ENCODE measurements at regions not wholly inside any gene's neighbourhood (a gene's known extent, or its start where the extent isn't known, plus 50 kb on each side); places are given as distances from the start of the nearest gene placed in this dataset.

DNA sequence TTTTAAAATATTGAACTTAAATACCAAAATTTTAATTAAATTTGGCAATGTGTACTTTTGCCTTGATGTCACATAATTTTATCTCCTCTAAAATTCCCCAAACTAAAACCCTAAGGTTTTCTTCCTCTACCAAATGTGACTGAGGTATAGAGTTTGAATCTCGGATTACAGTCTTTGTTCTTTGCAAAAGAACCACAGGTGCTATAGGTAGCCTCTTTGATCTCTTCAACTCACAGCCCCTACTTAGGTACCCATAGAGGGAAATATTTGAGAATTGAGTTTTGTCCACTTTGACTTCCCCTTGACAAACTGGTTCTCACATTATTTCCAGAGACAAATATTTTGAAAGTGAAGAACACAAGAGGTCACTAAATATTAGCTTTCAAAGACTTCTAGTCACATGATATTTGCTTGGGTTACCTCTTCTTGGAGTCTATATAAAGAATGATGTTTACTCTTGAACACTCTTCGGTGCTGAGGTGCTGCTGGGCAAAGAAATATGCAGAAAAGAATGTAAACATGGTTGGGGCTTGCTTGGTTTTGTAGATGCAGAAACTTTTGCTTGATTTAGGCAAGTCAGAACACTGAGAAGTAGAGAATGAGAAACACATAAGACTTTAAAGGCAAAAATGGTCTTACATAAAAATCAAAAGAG is 120.8 kb upstream of the MCTP2 start:
- no peak overlapping the region for H3K27ac ChIP-seq
- FAIRE-seq (no peak), DNase-seq (no peak), ATAC-seq (no peak)
- H3K4me1 ChIP-seq: no peaks in the 10 kb centered on the region
- no peaks in the 10 kb centered on the region for H3K36me3 ChIP-seq
- intact Hi-C loops (cut with DNase I): no loop called here
- WGBS, 2 donors: 38 to 47% methylated on average over 2 of the region's 2 CpGs
- H3K4me3 ChIP-seq: no peak overlapping the region
- H3K9me3 ChIP-seq: no peaks in the 10 kb centered on the region
- TF ChIP-seq, protein P1, sequence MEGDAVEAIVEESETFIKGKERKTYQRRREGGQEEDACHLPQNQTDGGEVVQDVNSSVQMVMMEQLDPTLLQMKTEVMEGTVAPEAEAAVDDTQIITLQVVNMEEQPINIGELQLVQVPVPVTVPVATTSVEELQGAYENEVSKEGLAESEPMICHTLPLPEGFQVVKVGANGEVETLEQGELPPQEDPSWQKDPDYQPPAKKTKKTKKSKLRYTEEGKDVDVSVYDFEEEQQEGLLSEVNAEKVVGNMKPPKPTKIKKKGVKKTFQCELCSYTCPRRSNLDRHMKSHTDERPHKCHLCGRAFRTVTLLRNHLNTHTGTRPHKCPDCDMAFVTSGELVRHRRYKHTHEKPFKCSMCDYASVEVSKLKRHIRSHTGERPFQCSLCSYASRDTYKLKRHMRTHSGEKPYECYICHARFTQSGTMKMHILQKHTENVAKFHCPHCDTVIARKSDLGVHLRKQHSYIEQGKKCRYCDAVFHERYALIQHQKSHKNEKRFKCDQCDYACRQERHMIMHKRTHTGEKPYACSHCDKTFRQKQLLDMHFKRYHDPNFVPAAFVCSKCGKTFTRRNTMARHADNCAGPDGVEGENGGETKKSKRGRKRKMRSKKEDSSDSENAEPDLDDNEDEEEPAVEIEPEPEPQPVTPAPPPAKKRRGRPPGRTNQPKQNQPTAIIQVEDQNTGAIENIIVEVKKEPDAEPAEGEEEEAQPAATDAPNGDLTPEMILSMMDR (IDR thresholded peaks at IDR 0.05): no peak
- peaks cover 0 to 5% (median 0%) of the 10 kb centered on the region in 4 donors for H3K27me3 ChIP-seq

DNA sequence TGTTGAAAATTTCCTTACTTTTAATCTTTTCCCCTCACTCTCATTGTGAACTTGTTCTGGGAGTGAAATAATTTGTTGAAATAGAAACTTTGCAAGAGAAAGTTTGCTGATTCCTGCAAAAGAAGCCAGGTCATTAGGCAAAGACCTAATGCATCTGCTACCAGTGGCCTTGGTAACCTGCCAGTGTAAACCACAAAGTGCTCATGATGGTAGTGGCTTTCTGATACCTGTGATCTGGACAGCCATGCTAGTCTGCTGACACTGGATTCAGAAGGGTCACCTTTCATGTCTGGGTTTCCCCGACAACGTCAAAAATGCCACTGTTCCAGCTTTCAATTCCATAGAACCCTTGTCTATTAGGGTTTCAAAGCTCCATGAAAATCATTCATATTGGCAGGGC is 123.7 kb upstream of the MCTP2 start:
- no peaks in the 10 kb centered on the region for H3K4me1 ChIP-seq
- ATAC-seq: no peak
- intact Hi-C loops (cut with DNase I): no loop called here
- H3K9me3 ChIP-seq: no peaks in the 10 kb centered on the region
- no peak overlapping the region for H3K27ac ChIP-seq
- H3K36me3 ChIP-seq: no peaks in the 10 kb centered on the region
- FAIRE-seq: no peak
- TF ChIP-seq, protein P1 (IDR thresholded peaks at IDR 0.05): no peak
- DNase-seq: no peak
- no peaks in the 10 kb centered on the region for H3K27me3 ChIP-seq
- no peak overlapping the region for H3K4me3 ChIP-seq
- 88 to 89% methylated on average over 2 of the region's 2 CpGs for WGBS, 2 donors

DNA sequence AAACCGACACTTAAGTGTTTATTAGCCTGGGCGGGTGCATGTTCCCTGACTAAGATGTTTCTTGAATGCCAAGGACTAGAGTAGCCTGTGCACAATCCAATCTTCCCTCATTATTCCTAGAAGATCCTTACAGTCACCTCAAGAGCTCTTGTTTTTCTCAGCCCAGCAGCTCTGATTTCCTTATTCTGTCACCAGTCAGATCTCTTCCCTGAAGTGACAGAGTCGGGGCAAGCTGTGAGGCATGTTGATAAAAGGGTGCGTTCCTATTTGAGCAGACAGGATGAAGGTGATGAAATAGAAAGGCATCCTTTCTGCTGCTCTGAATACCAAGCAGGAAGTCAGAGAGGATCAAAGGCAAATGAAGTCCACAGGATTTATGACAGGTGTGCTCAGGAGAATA is 125.6 kb upstream of the MCTP2 start:
- FAIRE-seq: no peak

DNA sequence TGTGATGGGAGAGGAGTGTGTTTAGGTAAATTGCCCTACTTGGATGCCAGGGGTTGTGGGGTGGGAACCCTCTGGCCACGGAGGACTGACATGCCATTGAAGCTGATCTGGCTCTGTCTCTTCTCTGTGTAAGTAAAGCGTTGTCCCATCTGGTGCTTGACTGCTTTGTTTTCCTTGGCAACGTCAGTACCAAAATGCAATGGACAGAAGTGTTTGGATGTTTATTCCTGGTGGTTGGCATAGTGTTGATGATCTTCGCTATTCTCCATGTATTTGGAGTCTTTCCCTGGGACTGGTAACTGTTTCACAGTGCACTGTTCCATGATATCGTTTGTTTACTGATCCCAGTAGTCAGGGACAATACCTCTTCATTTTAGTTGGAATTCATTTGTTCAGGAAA is 130.5 kb upstream of the MCTP2 start:
- ATAC-seq (no peak), FAIRE-seq (no peak)
- intact Hi-C loops (cut with DNase I): no loop called here

More for the DNA sequence above, 125.6 kb upstream of the MCTP2 start:
- WGBS, 2 donors: 42 to 59% methylated on average over 4 of the region's 4 CpGs
- TF ChIP-seq, protein P1 (IDR thresholded peaks at IDR 0.05): no peak
- no peak overlapping the region for H3K27ac ChIP-seq
- H3K9me3 ChIP-seq: no peaks in the 10 kb centered on the region
- no peak for DNase-seq
- no peaks in the 10 kb centered on the region for H3K36me3 ChIP-seq
- no peak for ATAC-seq
- no peak overlapping the region for H3K4me3 ChIP-seq
- H3K4me1 ChIP-seq: no peaks in the 10 kb centered on the region
- intact Hi-C loops (cut with DNase I): no loop called here
- no peaks in the 10 kb centered on the region for H3K27me3 ChIP-seq

DNA sequence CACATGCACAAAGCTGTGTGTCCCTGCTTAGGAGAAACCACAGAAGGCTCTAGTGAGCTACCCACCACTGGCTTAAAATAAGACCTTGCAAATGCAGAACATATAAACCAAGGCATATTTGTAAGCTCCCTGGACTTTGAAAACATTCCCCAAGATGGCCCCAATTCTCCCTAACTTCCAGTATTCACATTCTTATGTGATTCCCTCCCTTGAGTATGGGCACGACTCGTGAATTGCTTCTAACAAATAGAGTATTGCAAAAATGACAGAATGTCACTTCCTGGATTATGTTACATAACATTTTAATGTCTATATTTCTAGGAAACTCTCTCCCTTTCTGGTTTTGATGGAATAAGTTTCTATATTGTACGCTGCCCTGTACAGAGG is 131.8 kb upstream of the MCTP2 start:
- 77 to 88% methylated on average over 3 of the region's 3 CpGs for WGBS, 2 donors
- FAIRE-seq: no peak
- DNase-seq: no peak
- intact Hi-C loops (cut with DNase I): no loop called here
- no peak for ATAC-seq
- Histone ChIP-seq H3K27me3 (no peaks in the 10 kb centered on the region), H3K9me3 (no peaks in the 10 kb centered on the region), H3K36me3 (no peaks in the 10 kb centered on the region), H3K4me1 (no peaks in the 10 kb centered on the region), H3K4me3 (no peak overlapping the region), H3K27ac (no peak overlapping the region)
- TF ChIP-seq, protein P1 (IDR thresholded peaks at IDR 0.05): no peak

More for the DNA sequence above, 130.5 kb upstream of the MCTP2 start:
- Histone ChIP-seq H3K9me3 (no peaks in the 10 kb centered on the region), H3K36me3 (no peaks in the 10 kb centered on the region), H3K4me3 (no peak overlapping the region), H3K4me1 (no peaks in the 10 kb centered on the region), H3K27ac (no peak overlapping the region), H3K27me3 (no peaks in the 10 kb centered on the region)
- WGBS, 2 donors: 55 to 60% methylated on average over 5 of the region's 5 CpGs
- TF ChIP-seq, protein P1 (IDR thresholded peaks at IDR 0.05): no peak
- no peak for DNase-seq
